Dedifferentiated amniotic fluid mesenchymal stem cell (primary cell): ENCODE measurements at regions not wholly inside any gene's neighbourhood (a gene's known extent, or its start where the extent isn't known, plus 50 kb on each side); places are given as distances from the start of the nearest gene placed in this dataset.
"Not testable (repeated sequence)": the region's sequence is repeated elsewhere in the genome, so short reads cannot be mapped to it uniquely, and the experiment has no call there.

Experiments used
- DNase-seq: peaks from one replicate; pipeline ENCODE4 v3.0.0-alpha.2; 2016; ENCODE audit errors: extremely low spot score

DNA sequence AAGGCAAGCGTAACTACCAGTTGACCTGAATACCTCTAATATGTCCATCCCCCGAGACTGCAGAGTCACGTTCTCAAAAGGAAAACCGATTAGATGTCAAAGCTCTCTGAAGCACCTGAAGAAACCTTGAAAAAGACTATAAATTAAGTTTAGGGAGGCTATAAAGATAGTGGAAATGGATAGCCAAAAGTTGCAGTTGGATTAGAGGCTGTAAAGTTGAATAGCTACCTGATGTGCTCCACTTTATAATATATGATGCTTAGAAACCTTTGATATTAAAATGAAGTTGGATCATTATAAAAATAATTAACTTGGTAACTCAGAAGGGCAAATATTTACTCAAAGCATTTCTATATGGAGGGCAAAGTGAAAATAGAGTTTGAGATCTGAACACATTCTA, 506.6 kb upstream of the AGA start:
- DNase-seq = no peak

GRCh38 chr4:177951026-177951425, 508.8 kb upstream of the AGA start:
- no peak for DNase-seq

- DNase-seq = no peak
Measured at GRCh38 chr4:177952723-177953122, 510.5 kb upstream of the AGA start.

DNA sequence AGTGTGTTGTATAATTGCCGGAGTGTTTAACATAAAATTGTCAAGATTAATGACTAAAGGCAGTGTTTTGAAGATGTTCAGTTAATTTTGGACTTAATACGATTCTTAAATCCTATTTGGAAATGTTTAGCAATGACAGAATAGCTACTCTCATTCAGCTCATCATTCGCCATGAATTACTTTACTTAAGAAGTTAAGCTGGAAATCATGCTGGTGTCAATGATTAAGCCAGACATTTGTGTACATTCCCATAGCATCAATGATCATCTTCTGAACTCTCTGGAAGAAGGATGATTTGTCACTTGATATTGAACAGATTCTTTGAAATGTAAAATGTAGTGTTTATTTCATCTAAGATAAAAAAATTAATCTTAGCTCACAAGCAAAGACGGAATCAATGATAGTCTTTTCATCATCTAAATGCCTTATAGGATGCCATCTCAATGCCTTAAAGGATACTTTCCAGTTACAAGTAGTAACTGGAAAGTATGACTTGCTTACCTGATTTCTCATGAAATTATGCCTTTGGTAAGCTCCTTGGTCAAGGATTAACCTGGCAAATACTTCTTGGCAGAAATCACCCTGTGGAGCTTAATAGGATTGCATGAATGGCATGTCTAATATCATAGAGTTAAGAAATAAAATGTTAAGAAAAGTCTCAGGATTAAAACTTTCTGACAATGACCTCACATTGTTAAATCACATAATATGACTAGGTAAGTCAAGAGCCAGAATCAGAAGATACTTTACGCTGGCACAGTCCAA, 515.5 kb upstream of the AGA start:
- no peak for DNase-seq

DNA sequence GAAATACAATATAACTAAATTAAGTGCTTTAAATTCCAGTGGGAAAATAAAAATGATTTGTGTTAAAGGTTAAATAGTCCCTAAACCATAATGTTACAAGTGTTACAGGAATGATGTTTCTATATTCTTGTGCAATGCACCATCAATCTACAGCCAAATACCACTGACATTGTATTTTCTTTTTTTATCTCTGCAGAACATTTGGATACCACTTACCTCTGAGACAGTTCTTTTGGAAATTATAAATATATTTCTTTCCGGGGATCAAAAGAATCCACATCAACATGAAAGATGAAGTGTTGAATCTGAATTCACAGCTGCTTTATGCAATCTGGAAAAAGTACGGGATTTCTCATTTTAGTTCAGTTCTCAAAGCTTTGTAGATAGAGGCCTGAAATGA, 518.3 kb upstream of the AGA start:
- no peak for DNase-seq

- DNase-seq = no peak
Measured at GRCh38 chr4:177961761-177962380, 519.6 kb upstream of the AGA start.

DNA sequence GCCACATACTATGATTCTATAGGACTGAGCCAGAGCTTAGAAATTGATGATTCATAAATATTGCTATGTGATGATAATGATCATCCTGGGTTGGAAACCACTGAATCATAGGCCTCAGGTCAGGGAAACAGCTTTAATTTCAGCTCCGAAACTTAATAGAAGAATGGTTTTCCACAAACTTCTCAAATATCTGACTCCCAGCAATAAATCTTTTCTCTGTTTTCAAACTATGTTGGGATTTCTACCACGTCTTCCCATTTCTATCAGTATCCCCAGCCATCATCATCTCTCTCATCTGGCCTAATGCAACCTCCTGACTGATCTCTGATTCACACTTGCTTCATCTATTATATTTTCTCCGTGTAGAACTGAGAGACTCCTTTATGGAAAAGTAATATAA, 521.8 kb upstream of the AGA start:
- no peak for DNase-seq

DNA sequence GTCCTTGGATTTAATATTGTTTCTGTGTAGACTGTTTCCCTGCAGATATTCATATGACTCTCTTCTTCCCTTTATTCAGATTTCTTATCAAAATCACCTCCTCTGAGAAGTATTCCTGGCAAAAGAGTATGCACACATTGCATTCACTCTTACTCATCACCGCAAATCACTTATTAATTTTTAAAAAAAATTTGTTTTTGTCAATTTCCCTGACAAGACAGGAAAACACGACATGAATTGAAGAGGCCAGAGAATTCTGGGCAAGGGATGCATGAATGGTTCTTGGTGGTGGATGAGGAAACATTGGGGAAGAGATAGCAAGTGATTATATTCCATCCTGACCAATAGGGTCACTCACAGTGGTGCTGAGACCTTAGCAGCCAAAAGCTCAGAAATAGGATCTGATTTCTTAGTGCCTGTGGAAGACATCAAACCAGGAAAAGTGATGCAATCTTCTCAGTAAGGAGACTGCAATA, 522.5 kb upstream of the AGA start:
- peak; percentile 39 for DNase-seq

GRCh38 chr4:177967328-177967727, 525.1 kb upstream of the AGA start:
- no peak for DNase-seq

- DNase-seq = no peak
Measured at GRCh38 chr4:177968817-177969442, 526.7 kb upstream of the AGA start.

GRCh38 chr4:177974461-177974860, 532.2 kb upstream of the AGA start:
- no peak for DNase-seq

GRCh38 chr4:177975315-177975987, 533.2 kb upstream of the AGA start:
- DNase-seq = no peak

DNA sequence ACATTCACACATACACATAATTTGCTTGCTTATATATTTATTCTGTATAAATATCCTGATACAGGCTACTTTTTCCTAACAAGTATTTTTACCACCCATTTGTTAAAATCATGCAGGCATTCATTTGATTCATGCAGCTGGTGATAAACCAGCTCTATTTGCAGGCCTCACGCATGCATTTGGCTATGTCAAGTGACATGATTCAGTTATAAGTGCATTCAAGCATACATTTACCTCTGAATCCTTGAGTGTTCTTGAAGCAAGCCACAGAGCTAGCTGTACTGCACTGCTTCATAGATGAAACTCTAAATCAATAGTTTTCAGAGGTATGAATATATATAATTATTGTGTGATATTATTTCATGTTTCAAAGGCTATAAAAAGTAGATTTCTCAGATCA, 544.0 kb upstream of the AGA start:
- no peak for DNase-seq

- no peak for DNase-seq
Measured at GRCh38 chr4:177987896-177988295, 545.7 kb upstream of the AGA start.

- DNase-seq = no peak
Measured at GRCh38 chr4:177989503-177990201, 547.4 kb upstream of the AGA start.

GRCh38 chr4:178003098-178003657, 560.9 kb upstream of the AGA start:
- no peak for DNase-seq

DNA sequence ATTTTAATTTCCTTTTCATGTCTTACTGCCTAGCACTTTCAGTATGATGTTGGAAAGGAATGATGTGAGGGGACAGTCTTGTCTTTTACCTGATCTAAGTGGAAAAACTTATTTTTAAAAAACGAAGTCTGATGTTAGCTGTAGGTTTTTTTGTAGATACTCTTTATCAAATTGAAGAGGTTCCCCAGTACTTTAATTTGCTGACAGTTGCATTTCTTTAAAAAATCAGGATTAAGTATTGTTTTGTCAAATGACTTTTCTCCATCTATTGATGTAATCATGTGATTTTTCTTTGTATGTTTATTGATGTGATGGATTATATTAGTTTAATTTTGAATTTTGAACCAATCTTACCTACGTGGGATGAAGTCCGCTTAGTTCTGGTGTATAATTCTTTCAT, 568.4 kb upstream of the AGA start:
- no peak for DNase-seq

- not testable (repeated sequence) for DNase-seq
Measured at GRCh38 chr4:178015046-178015445, 572.8 kb upstream of the AGA start.

DNA sequence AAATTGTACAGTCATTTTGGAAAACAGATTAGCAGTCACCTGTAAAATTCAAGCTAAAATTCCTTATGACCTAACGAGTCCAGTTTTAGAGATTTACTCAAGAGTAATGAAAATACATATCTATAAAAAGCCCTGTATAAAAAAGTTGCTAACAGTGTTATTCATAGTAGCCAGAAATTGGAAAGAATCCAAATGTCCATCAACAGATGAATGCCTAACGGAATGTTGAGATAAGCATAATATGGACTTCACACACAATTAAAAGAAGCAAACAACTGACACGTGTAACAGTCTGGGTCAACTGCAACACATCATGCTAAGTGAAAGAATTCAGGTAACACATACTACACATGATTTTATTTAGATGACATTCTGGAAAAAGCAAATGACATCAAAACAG, 584.8 kb upstream of the AGA start:
- no peak for DNase-seq

GRCh38 chr4:178027796-178028195, 585.6 kb upstream of the AGA start:
- no peak for DNase-seq

DNA sequence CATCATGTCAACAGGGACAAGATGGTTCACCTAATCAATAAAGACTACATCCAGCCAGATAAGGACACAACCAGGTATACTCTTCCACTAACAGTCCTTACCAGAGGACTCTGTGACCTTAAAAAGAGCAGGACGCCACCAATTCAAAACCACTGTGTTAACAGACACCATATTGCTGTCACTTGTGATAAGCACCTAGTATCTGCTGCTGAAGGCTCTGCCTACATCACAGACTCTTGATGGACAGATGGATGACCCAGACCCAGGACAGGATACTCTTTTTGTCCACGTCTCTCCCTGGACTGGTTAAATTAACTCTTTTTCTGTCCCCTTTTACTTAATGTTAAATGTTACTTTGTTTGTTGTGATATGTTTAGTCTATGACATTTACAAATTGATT, 586.2 kb upstream of the AGA start:
- no peak for DNase-seq
